Ascending aorta (tissue), 2 donors: ENCODE measurements at regions not wholly inside any gene's neighbourhood (a gene's known extent, or its start where the extent isn't known, plus 50 kb on each side); places are given as distances from the start of the nearest gene placed in this dataset.

ENCODE experiments used
- DNase-seq, 2 donors: peaks; one replicate each; pipeline ENCODE4 v3.0.0-alpha.2; 2019; ENCODE audit warnings: low spot score in 2 of 2
- H3K27ac ChIP-seq, 2 donors: fragments of 200-600 bp; sonication (generic); one replicate each; pipeline ENCODE4 v1.5.1; 2016 to 2017; ENCODE audit warnings: mild to moderate bottlenecking in 1 of 2
- H3K27me3 ChIP-seq: fragments of 200-600 bp; sonication (generic); one replicate; pipeline ENCODE4 v1.5.1; 2017
- H3K36me3 ChIP-seq, 2 donors: fragments of 200-600 bp; sonication (generic); one replicate each; pipeline ENCODE4 v1.5.1; 2016
- H3K4me1 ChIP-seq, 2 donors: fragments of 200-600 bp; sonication (generic); one replicate each; pipeline ENCODE4 v1.5.1; 2016 to 2017; ENCODE audit warnings: mild to moderate bottlenecking in 1 of 2
- H3K4me3 ChIP-seq, 2 donors: fragments of 200-600 bp; sonication (generic); one replicate each; pipeline ENCODE4 v1.5.1; 2016 to 2017; ENCODE audit warnings: mild to moderate bottlenecking in 1 of 2
- H3K9me3 ChIP-seq, 2 donors: fragments of 200-600 bp; sonication (generic); one replicate each; pipeline ENCODE4 v1.5.1; 2016
- intact Hi-C: fragments of 100-400 bp; cut with DNase I; formaldehyde crosslinking; loops from one replicate; pipeline ENCODE4 v1.15.1; 2023
- TF ChIP-seq, protein P1 (sequence below), 3 experiments: fragments of 200-600 bp in 2 of 3; fragments of 450-650 bp in 1 of 3; sonication (generic) in 2 of 3; IDR thresholded peaks; one replicate each; pipeline ENCODE4 v1.5.1; 2016 to 2019; ENCODE audit warnings: antibody characterized with exemption in 3 of 3, mild to moderate bottlenecking in 1 of 3, moderate library complexity in 1 of 3

GRCh38 chr16:51328733-51329132, 177.7 kb upstream of the SALL1 start:
- H3K4me3 ChIP-seq: no peak overlapping the region
- intact Hi-C loops: no loop called here
- H3K27me3 ChIP-seq: no peaks in the 10 kb centered on the region
- TF ChIP-seq, protein P1, sequence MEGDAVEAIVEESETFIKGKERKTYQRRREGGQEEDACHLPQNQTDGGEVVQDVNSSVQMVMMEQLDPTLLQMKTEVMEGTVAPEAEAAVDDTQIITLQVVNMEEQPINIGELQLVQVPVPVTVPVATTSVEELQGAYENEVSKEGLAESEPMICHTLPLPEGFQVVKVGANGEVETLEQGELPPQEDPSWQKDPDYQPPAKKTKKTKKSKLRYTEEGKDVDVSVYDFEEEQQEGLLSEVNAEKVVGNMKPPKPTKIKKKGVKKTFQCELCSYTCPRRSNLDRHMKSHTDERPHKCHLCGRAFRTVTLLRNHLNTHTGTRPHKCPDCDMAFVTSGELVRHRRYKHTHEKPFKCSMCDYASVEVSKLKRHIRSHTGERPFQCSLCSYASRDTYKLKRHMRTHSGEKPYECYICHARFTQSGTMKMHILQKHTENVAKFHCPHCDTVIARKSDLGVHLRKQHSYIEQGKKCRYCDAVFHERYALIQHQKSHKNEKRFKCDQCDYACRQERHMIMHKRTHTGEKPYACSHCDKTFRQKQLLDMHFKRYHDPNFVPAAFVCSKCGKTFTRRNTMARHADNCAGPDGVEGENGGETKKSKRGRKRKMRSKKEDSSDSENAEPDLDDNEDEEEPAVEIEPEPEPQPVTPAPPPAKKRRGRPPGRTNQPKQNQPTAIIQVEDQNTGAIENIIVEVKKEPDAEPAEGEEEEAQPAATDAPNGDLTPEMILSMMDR (IDR thresholded peaks at IDR 0.05): no peak
- no peaks in the 10 kb centered on the region for H3K4me1 ChIP-seq
- H3K36me3 ChIP-seq: no peaks in the 10 kb centered on the region
- H3K27ac ChIP-seq: no peak overlapping the region
- DNase-seq: no peak
- H3K9me3 ChIP-seq: no peaks in the 10 kb centered on the region

DNA sequence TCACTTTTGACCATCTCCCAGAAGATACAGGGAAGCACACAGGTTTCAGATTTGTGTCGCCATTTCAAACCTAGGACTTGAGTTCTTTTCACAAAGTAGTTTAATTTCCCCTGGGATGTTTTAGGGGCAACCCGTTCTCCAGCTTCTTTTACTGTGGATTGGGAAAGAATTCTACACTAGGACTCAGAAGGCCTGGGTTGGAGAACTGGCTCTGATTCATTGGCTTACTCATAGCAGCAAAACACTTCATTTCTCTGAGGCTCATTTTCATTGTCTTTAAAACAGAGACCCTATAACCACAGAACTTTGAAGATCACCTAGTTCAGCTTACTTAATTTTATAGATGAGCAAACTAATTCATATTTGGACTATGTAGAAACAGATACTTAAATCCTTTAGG, 175.9 kb upstream of the SALL1 start:
- Histone ChIP-seq H3K4me3 (no peak overlapping the region), H3K4me1 (no peaks in the 10 kb centered on the region), H3K27ac (no peak overlapping the region), H3K36me3 (no peaks in the 10 kb centered on the region), H3K9me3 (no peaks in the 10 kb centered on the region), H3K27me3 (no peaks in the 10 kb centered on the region)
- TF ChIP-seq, protein P1 (IDR thresholded peaks at IDR 0.05): no peak
- intact Hi-C loops: no loop called here
- DNase-seq: no peak

DNA sequence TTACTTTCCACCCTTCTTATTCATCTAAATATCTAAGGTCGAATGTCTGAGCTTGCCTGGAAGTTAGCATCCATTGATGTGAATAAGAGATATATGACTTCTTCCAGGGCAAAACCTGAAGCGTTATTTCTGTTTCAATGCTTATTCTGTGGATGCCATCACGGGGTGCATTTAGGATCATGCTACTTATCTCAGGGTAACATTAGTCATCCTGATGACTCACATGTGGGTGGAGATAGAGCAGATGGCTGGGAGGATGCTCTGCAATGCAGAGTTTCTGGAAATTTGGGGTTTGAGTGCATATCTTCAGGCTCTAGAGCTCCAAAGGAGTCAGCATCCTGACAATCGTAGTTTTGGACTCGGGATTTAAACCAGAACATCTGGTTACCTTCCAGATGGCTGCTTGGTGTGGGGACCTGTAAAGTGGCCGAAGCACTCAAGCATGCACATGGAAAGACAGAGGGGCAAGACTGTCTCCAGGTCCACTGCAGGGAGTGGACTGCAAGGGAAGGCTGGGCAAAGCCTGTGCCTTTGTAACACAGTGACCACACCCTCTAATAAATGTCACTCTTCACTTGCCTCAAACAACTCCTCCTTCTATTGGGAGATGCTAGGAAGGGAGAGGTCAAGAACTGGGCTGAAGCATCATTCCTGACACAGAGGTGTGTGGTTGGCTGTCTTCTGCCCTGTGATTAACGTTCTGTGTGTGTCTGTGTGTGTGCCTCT, 175.2 kb upstream of the SALL1 start:
- intact Hi-C loops: no loop called here
- no peak overlapping the region for H3K27ac ChIP-seq
- TF ChIP-seq, protein P1 (IDR thresholded peaks at IDR 0.05): no peak
- no peak for DNase-seq
- no peaks in the 10 kb centered on the region for H3K4me1 ChIP-seq
- H3K27me3 ChIP-seq: no peaks in the 10 kb centered on the region
- no peaks in the 10 kb centered on the region for H3K9me3 ChIP-seq
- no peak overlapping the region for H3K4me3 ChIP-seq
- no peaks in the 10 kb centered on the region for H3K36me3 ChIP-seq

GRCh38 chr16:51321251-51321650, 170.2 kb upstream of the SALL1 start:
- H3K9me3 ChIP-seq: no peaks in the 10 kb centered on the region
- H3K27me3 ChIP-seq: no peaks in the 10 kb centered on the region
- intact Hi-C loops: no loop called here
- no peak overlapping the region for H3K4me3 ChIP-seq
- no peaks in the 10 kb centered on the region for H3K36me3 ChIP-seq
- DNase-seq: no peak
- no peaks in the 10 kb centered on the region for H3K4me1 ChIP-seq
- TF ChIP-seq, protein P1 (IDR thresholded peaks at IDR 0.05): no peak
- no peak overlapping the region for H3K27ac ChIP-seq

GRCh38 chr16:51317575-51317974, 166.5 kb upstream of the SALL1 start:
- no peak overlapping the region for H3K27ac ChIP-seq
- H3K4me3 ChIP-seq: no peak overlapping the region
- no peak for DNase-seq
- intact Hi-C loops: no loop called here
- H3K4me1 ChIP-seq: no peaks in the 10 kb centered on the region
- no peaks in the 10 kb centered on the region for H3K27me3 ChIP-seq
- TF ChIP-seq, protein P1 (IDR thresholded peaks at IDR 0.05): no peak
- H3K36me3 ChIP-seq: no peaks in the 10 kb centered on the region
- H3K9me3 ChIP-seq: no peaks in the 10 kb centered on the region

- Histone ChIP-seq H3K36me3 (no peaks in the 10 kb centered on the region), H3K4me3 (no peak overlapping the region), H3K9me3 (no peaks in the 10 kb centered on the region), H3K4me1 (no peaks in the 10 kb centered on the region), H3K27ac (no peak overlapping the region), H3K27me3 (no peaks in the 10 kb centered on the region)
- intact Hi-C loops: no loop called here
- TF ChIP-seq, protein P1 (IDR thresholded peaks at IDR 0.05): no peak
- DNase-seq: no peak
These were observed 162.1 kb upstream of the SALL1 start for GRCh38 chr16:51313198-51313597.
